ENCODE measurements at regions not wholly inside any gene's neighbourhood (a gene's known extent, or its start where the extent isn't known, plus 50 kb on each side); places are given as distances from the start of the nearest gene placed in this dataset.

DNA sequence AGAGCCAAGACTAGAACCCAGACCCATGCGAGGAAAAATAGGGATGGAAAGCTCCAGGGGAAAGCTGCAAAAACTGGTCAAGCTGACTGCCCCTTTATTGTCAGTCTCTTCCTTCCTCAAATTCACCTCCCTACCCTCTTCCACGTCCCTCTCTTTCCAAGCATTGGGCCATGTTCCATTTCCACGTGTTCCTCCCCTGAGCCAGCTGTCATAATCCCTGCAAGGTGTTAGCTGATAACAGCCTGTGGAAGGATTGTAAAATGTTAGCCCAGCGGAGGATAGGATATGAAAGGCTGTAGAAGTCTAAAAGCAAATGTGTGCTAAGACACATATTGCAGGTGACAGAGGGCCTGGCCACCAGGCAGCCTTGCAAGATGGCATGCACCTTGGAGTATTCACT is 88.0 kb upstream of the MAX start:
- no TSS peak for BruUV-seq (replicated peaks)
- no peaks in the 10 kb centered on the region for H4K20me1 ChIP-seq (ENCODE audit: low read length)
- POLR2A ChIA-PET (ENCODE audit: unreplicated experiment), result no interaction called here
- no peak overlapping the region for H3K4me2 ChIP-seq (ENCODE audit: low read length)
- no peaks in the 10 kb centered on the region for H3K9me3 ChIP-seq (ENCODE audit: low read length)
- TF ChIP-seq, protein P1, sequence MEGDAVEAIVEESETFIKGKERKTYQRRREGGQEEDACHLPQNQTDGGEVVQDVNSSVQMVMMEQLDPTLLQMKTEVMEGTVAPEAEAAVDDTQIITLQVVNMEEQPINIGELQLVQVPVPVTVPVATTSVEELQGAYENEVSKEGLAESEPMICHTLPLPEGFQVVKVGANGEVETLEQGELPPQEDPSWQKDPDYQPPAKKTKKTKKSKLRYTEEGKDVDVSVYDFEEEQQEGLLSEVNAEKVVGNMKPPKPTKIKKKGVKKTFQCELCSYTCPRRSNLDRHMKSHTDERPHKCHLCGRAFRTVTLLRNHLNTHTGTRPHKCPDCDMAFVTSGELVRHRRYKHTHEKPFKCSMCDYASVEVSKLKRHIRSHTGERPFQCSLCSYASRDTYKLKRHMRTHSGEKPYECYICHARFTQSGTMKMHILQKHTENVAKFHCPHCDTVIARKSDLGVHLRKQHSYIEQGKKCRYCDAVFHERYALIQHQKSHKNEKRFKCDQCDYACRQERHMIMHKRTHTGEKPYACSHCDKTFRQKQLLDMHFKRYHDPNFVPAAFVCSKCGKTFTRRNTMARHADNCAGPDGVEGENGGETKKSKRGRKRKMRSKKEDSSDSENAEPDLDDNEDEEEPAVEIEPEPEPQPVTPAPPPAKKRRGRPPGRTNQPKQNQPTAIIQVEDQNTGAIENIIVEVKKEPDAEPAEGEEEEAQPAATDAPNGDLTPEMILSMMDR (conservative IDR thresholded peaks at IDR 0.05; ENCODE audit: low read depth, low read length), result no peak
- no peak for TF ChIP-seq EZH2 (IDR thresholded peaks at IDR 0.05; ENCODE audit: low read length, unreplicated experiment)
- TF ChIP-seq EZH2phosphoT487 (IDR thresholded peaks at IDR 0.05; ENCODE audit: borderline replicate concordance, low read length), result no peak
- H3K27me3 ChIP-seq (ENCODE audit: low read length), result no peaks in the 10 kb centered on the region
- no peaks in the 10 kb centered on the region for H3K4me1 ChIP-seq (ENCODE audit: insufficient read depth, low read length)
- no peak overlapping the region for H3K27ac ChIP-seq (ENCODE audit: low read length)
- no peaks in the 10 kb centered on the region for H3K79me2 ChIP-seq (ENCODE audit: low read length)
- H3K36me3 ChIP-seq (ENCODE audit: low read depth, low read length), result no peaks in the 10 kb centered on the region
- H3K9me2 ChIP-seq (replicated peaks; ENCODE audit: low read length), result no peaks in the 10 kb centered on the region
- DNase-seq, result no peak
- H3K4me3 ChIP-seq (ENCODE audit: low read length), result no peak overlapping the region
- CTCF ChIA-PET, result interaction anchor here (0.9 kb wide), 1 partner anchor 20 kb away, joined by 4 read pairs; no protein-coding TSS in a partner anchor
- intact Hi-C loops (cut with micrococcal nuclease), result no loop called here
- H3K9ac ChIP-seq (ENCODE audit: low read length), result no peak overlapping the region
- no peak overlapping the region for H2AFZ ChIP-seq (ENCODE audit: low read length)
- H3F3A ChIP-seq (ENCODE audit: low read length, unreplicated experiment), result no peaks in the 10 kb centered on the region
- ATAC-seq, result no peak

DNA sequence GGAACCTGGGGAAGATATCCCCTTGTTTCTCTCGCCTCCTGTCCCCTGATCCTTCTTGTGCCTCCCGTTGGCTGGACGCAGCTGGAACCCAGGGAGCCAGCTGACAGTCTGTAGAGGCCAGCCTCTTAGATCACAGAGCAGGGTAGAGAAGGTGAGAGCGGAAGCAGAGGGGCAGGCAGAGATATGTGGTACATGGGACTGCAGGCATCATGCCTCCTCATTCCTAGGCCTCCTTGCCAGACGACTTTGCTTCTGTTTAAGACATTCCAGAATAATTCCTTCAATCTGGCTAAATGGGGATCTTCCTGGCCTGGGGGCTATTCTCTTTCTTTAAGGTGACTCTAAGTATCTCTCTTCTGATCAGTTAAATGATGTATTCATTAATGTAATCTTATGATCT is 89.4 kb upstream of the MAX start:
- no peak overlapping the region for H3K4me3 ChIP-seq (ENCODE audit: low read length)
- no peak for TF ChIP-seq EZH2phosphoT487 (IDR thresholded peaks at IDR 0.05; ENCODE audit: borderline replicate concordance, low read length)
- TF ChIP-seq EZH2 (IDR thresholded peaks at IDR 0.05; ENCODE audit: low read length, unreplicated experiment), result no peak
- TF ChIP-seq, protein P1 (conservative IDR thresholded peaks at IDR 0.05; ENCODE audit: low read depth, low read length), result no peak
- intact Hi-C loops (cut with micrococcal nuclease), result no loop called here
- no peaks in the 10 kb centered on the region for H4K20me1 ChIP-seq (ENCODE audit: low read length)
- H3K9ac ChIP-seq (ENCODE audit: low read length), result no peak overlapping the region
- H3K27me3 ChIP-seq (ENCODE audit: low read length), result no peaks in the 10 kb centered on the region
- CTCF ChIA-PET, result no interaction called here
- no peaks in the 10 kb centered on the region for H3K79me2 ChIP-seq (ENCODE audit: low read length)
- POLR2A ChIA-PET (ENCODE audit: unreplicated experiment), result no interaction called here
- H3K9me2 ChIP-seq (replicated peaks; ENCODE audit: low read length), result no peaks in the 10 kb centered on the region
- no peaks in the 10 kb centered on the region for H3F3A ChIP-seq (ENCODE audit: low read length, unreplicated experiment)
- BruUV-seq (replicated peaks), result no TSS peak
- H3K4me1 ChIP-seq (ENCODE audit: insufficient read depth, low read length), result no peaks in the 10 kb centered on the region
- H3K9me3 ChIP-seq (ENCODE audit: low read length), result no peaks in the 10 kb centered on the region
- DNase-seq (no peak), ATAC-seq (no peak)
- no peak overlapping the region for H3K27ac ChIP-seq (ENCODE audit: low read length)
- H3K36me3 ChIP-seq (ENCODE audit: low read depth, low read length), result no peaks in the 10 kb centered on the region
- H2AFZ ChIP-seq (ENCODE audit: low read length), result no peak overlapping the region
- no peak overlapping the region for H3K4me2 ChIP-seq (ENCODE audit: low read length)

DNA sequence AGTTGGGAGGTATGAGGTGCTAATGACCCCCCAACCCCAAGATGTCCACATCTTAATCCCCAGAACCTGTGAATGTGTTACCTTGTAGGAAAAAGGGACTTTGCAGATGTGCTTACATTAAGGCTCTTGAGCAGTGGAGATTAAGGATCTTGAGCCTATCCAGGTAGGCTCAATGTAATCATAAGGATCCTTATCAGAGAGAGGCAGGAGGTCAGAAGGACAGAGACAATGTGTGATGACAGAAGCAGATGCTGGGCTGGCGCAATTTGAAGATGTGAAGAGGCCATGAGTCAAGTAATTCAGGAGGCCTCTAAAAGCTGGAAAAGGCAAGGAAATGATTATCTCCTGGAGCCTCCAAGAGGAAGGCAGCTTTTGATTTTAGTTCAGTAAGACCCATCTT is 90.4 kb upstream of the MAX start:
- POLR2A ChIA-PET (ENCODE audit: unreplicated experiment), result no interaction called here
- TF ChIP-seq EZH2phosphoT487 (IDR thresholded peaks at IDR 0.05; ENCODE audit: borderline replicate concordance, low read length), result no peak
- no peak for TF ChIP-seq EZH2 (IDR thresholded peaks at IDR 0.05; ENCODE audit: low read length, unreplicated experiment)
- TF ChIP-seq, protein P1 (conservative IDR thresholded peaks at IDR 0.05; ENCODE audit: low read depth, low read length), result no peak
- Histone ChIP-seq H3K4me3 (ENCODE audit: low read length) (no peak overlapping the region), H3K27me3 (ENCODE audit: low read length) (no peaks in the 10 kb centered on the region), H3K79me2 (ENCODE audit: low read length) (no peaks in the 10 kb centered on the region), H3K36me3 (ENCODE audit: low read depth, low read length) (no peaks in the 10 kb centered on the region), H3K9me3 (ENCODE audit: low read length) (no peaks in the 10 kb centered on the region), H3K27ac (ENCODE audit: low read length) (no peak overlapping the region), H3K4me1 (ENCODE audit: insufficient read depth, low read length) (no peaks in the 10 kb centered on the region), H3K4me2 (ENCODE audit: low read length) (no peak overlapping the region), H4K20me1 (ENCODE audit: low read length) (no peaks in the 10 kb centered on the region), H2AFZ (ENCODE audit: low read length) (no peak overlapping the region), H3K9ac (ENCODE audit: low read length) (no peak overlapping the region), H3K9me2 (replicated peaks; ENCODE audit: low read length) (no peaks in the 10 kb centered on the region), H3F3A (ENCODE audit: low read length, unreplicated experiment) (no peaks in the 10 kb centered on the region)
- CTCF ChIA-PET, result no interaction called here
- BruUV-seq (replicated peaks), result no TSS peak
- intact Hi-C loops (cut with micrococcal nuclease), result no loop called here
- ATAC-seq (no peak), DNase-seq (no peak)
